ENCODE measurements at regions not wholly inside any gene's neighbourhood (a gene's known extent, or its start where the extent isn't known, plus 50 kb on each side); places are given as distances from the start of the nearest gene placed in this dataset.

DNA sequence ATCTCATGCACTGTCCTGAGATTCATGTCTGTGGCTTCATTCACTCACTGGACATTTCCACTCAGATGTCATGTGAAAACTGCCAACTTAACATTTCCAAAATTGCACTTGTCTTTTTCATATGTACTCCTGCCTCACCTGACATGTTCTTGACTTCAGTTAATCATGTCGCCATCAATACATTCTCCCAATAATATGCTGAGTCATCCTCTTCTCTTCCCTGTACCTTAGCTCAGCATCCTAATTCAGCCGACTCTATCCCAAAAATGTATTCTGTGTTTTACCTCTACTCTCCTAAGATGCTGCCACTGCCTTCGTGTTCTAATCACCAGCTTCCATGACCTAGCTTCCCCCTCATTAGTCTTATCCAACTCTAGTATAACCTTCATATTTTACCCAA lies 93.9 kb upstream of the GNAI1 start:
- TF ChIP-seq, protein P1, sequence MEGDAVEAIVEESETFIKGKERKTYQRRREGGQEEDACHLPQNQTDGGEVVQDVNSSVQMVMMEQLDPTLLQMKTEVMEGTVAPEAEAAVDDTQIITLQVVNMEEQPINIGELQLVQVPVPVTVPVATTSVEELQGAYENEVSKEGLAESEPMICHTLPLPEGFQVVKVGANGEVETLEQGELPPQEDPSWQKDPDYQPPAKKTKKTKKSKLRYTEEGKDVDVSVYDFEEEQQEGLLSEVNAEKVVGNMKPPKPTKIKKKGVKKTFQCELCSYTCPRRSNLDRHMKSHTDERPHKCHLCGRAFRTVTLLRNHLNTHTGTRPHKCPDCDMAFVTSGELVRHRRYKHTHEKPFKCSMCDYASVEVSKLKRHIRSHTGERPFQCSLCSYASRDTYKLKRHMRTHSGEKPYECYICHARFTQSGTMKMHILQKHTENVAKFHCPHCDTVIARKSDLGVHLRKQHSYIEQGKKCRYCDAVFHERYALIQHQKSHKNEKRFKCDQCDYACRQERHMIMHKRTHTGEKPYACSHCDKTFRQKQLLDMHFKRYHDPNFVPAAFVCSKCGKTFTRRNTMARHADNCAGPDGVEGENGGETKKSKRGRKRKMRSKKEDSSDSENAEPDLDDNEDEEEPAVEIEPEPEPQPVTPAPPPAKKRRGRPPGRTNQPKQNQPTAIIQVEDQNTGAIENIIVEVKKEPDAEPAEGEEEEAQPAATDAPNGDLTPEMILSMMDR (IDR thresholded peaks at IDR 0.05; ENCODE audit: low read length) = no peak
- no peak for TF ChIP-seq EZH2phosphoT487 (IDR thresholded peaks at IDR 0.05; ENCODE audit: low read length)
- TF ChIP-seq EZH2 (optimal IDR thresholded peaks at IDR 0.05; ENCODE audit: low read depth, low read length) = no peak
